ENCODE measurements at regions not wholly inside any gene's neighbourhood (a gene's known extent, or its start where the extent isn't known, plus 50 kb on each side); places are given as distances from the start of the nearest gene placed in this dataset.

DNA sequence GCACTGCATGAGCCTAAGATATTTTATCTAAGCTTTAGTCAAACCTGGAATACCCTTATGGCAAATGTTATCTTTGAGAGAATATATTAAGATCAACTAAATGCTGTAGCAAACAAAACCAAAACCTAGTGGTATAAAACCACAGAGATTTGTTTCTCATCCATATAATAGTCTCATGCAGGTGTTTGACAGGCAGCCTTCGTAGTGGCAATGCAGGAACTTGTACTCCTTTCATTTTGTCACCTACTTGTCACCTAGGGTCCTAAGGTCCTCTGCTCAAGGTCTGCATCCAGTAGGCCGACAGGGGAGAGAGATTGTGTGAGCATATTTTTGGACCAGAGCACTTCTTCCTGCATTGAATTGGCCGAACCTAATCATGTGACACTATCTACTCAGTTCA lies 352.6 kb downstream of the GPR37 start:
- no peaks in the 10 kb centered on the region for H3K27me3 ChIP-seq (replicated peaks; ENCODE audit: control insufficient read depth, insufficient read depth, low read length, poor library complexity, severe bottlenecking)
- no peak overlapping the region for H3K27ac ChIP-seq (ENCODE audit: insufficient read depth, low read length, poor library complexity, severe bottlenecking)
- no peak overlapping the region for H3K4me3 ChIP-seq (ENCODE audit: insufficient read depth, low read depth, low read length, poor library complexity, severe bottlenecking)
- H3K36me3 ChIP-seq (ENCODE audit: control insufficient read depth, insufficient read depth, low read length), result no peaks in the 10 kb centered on the region
- H3K4me1 ChIP-seq (ENCODE audit: control insufficient read depth, insufficient read depth, low read length, poor library complexity, severe bottlenecking), result no peaks in the 10 kb centered on the region
- H3K9me3 ChIP-seq (ENCODE audit: control insufficient read depth, low read length), result no peaks in the 10 kb centered on the region
- DNase-seq, result no peak

DNA sequence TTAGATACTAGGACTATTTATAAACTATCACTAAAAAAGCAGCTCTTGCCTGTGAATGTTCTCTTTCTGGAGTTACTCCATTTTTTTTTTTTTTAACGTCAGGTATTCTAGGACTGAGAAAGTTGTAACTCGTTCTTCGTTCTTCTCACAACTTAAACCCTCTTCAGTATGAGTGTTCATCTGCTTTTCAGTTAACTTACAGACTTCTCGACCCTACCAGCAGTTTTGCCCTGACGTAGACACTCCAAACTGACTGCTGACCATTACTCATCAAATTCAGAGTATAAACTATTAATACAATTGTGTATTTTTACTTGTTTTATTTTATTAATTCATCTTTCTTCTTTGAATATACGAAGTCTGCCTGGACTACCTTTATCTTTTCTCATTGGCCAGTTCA lies 353.1 kb downstream of the GPR37 start:
- no peaks in the 10 kb centered on the region for H3K9me3 ChIP-seq (ENCODE audit: control insufficient read depth, low read length)
- H3K27ac ChIP-seq (ENCODE audit: insufficient read depth, low read length, poor library complexity, severe bottlenecking), result no peak overlapping the region
- H3K4me1 ChIP-seq (ENCODE audit: control insufficient read depth, insufficient read depth, low read length, poor library complexity, severe bottlenecking), result no peaks in the 10 kb centered on the region
- H3K36me3 ChIP-seq (ENCODE audit: control insufficient read depth, insufficient read depth, low read length), result no peaks in the 10 kb centered on the region
- H3K27me3 ChIP-seq (replicated peaks; ENCODE audit: control insufficient read depth, insufficient read depth, low read length, poor library complexity, severe bottlenecking), result no peaks in the 10 kb centered on the region
- DNase-seq, result no peak
- no peak overlapping the region for H3K4me3 ChIP-seq (ENCODE audit: insufficient read depth, low read depth, low read length, poor library complexity, severe bottlenecking)

DNA sequence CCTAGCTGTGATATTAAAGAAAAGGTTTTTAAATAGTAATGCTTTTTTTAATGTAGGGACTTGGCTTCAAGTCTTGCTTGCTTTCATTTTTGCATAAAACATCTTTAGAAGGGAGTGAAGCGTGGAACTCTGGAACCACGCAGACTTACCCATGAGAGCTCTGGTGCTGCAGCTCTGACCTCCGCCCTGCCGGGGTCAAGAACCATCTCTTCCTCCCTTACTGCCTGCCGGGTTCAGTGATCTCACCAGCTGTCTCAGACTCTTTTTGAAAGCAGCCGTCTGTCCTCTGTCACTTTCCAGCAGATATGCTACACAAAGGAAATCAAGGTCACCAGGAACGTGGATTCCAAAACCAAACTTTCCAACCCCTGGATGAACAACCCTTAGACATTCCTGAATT lies 353.8 kb downstream of the GPR37 start:
- Histone ChIP-seq H3K4me3 (ENCODE audit: insufficient read depth, low read depth, low read length, poor library complexity, severe bottlenecking) (no peak overlapping the region), H3K36me3 (ENCODE audit: control insufficient read depth, insufficient read depth, low read length) (no peaks in the 10 kb centered on the region), H3K9me3 (ENCODE audit: control insufficient read depth, low read length) (no peaks in the 10 kb centered on the region), H3K4me1 (ENCODE audit: control insufficient read depth, insufficient read depth, low read length, poor library complexity, severe bottlenecking) (no peaks in the 10 kb centered on the region), H3K27ac (ENCODE audit: insufficient read depth, low read length, poor library complexity, severe bottlenecking) (no peak overlapping the region), H3K27me3 (replicated peaks; ENCODE audit: control insufficient read depth, insufficient read depth, low read length, poor library complexity, severe bottlenecking) (no peaks in the 10 kb centered on the region)
- no peak for DNase-seq

DNA sequence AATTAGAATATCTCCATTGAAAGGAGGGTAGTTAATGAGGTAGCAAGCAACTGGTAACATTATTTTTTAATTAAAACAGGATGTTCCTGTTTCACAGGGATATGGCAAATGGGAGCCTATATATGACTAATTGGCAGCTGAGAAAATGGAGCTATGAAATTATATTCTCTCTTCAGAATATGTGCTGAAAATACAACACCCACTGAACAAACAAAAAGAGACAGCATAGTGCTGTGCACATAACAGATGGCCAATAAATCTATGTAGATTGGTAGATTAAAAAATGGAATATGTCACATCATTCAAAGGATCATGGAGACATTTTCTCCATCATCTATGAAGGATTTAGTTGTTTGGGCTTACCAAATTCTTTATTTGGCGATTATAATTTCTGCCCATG lies 362.0 kb downstream of the GPR37 start:
- Histone ChIP-seq H3K27me3 (replicated peaks; ENCODE audit: control insufficient read depth, insufficient read depth, low read length, poor library complexity, severe bottlenecking) (no peaks in the 10 kb centered on the region), H3K4me3 (ENCODE audit: insufficient read depth, low read depth, low read length, poor library complexity, severe bottlenecking) (no peak overlapping the region), H3K36me3 (ENCODE audit: control insufficient read depth, insufficient read depth, low read length) (no peaks in the 10 kb centered on the region), H3K9me3 (ENCODE audit: control insufficient read depth, low read length) (no peaks in the 10 kb centered on the region), H3K4me1 (ENCODE audit: control insufficient read depth, insufficient read depth, low read length, poor library complexity, severe bottlenecking) (no peaks in the 10 kb centered on the region), H3K27ac (ENCODE audit: insufficient read depth, low read length, poor library complexity, severe bottlenecking) (no peak overlapping the region)
- DNase-seq, result no peak

DNA sequence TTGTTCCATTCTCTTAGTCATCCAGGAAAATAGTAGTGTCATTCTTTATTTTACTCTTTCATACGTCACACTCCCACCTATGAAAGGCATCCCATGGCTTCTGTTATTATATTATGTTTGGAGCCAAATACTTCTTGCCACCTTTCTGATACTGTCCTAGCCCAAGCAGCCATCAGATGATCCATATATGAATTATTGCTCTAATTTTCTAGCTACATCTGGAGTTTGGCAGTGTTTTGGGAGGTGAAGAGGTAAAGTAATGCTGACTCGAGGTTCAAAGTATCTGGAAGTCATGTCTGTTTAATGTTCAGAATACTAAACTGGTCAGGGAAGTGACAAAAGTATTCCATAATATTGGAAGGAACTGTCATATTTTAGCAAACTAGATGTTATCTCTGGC lies 362.5 kb downstream of the GPR37 start:
- Histone ChIP-seq H3K4me3 (ENCODE audit: insufficient read depth, low read depth, low read length, poor library complexity, severe bottlenecking) (no peak overlapping the region), H3K27me3 (replicated peaks; ENCODE audit: control insufficient read depth, insufficient read depth, low read length, poor library complexity, severe bottlenecking) (no peaks in the 10 kb centered on the region), H3K4me1 (ENCODE audit: control insufficient read depth, insufficient read depth, low read length, poor library complexity, severe bottlenecking) (no peaks in the 10 kb centered on the region), H3K27ac (ENCODE audit: insufficient read depth, low read length, poor library complexity, severe bottlenecking) (no peak overlapping the region), H3K9me3 (ENCODE audit: control insufficient read depth, low read length) (no peaks in the 10 kb centered on the region), H3K36me3 (ENCODE audit: control insufficient read depth, insufficient read depth, low read length) (no peaks in the 10 kb centered on the region)
- DNase-seq, result no peak

DNA sequence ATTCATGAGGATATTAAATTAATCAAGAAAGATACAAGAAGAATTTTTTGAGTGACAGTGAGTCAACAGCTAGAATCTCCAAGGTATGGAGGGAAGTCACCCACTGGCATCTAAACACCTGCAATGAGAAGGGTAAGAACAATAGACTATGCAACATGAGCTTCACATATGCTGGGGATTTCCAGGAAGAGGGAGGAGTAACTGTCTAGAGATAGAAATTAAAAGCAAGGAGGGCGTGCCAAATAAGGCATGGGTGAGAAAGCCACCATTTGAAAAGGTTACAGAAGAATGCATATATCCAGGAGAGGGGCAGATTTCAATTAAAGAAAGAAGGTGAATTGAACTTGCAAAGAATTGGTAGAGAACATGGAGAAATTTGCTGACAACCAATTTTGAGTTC lies 365.7 kb downstream of the GPR37 start:
- Histone ChIP-seq H3K27me3 (replicated peaks; ENCODE audit: control insufficient read depth, insufficient read depth, low read length, poor library complexity, severe bottlenecking) (no peaks in the 10 kb centered on the region), H3K4me1 (ENCODE audit: control insufficient read depth, insufficient read depth, low read length, poor library complexity, severe bottlenecking) (no peaks in the 10 kb centered on the region), H3K4me3 (ENCODE audit: insufficient read depth, low read depth, low read length, poor library complexity, severe bottlenecking) (no peak overlapping the region), H3K9me3 (ENCODE audit: control insufficient read depth, low read length) (no peaks in the 10 kb centered on the region), H3K27ac (ENCODE audit: insufficient read depth, low read length, poor library complexity, severe bottlenecking) (no peak overlapping the region), H3K36me3 (ENCODE audit: control insufficient read depth, insufficient read depth, low read length) (no peaks in the 10 kb centered on the region)
- no peak for DNase-seq

DNA sequence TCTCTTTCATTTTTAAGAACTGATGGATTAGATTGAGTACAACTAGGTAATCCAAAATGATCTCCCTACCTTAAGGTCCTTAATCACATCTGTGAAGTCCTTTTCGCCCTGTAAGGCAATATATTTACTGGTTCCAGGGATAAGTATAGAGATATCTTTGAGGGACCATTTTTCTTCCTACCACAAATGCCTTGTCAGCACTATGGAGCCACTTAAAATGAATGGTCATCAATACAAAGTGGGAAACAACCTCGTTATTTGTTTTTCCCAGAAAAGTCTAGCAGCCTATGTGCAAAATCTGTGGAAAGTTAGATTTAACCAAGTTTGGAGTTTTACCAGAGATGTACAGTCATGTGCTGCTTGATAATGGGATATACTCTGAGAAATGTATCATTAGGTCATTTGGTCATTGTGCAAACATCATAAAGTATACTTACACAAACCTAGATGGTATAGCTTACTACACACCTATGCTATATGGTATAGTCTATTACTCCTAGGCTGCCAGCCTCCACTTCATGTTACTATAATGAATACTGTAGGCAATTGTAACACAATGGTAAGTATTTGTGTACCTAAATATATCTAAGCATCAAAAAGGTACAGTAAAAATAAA lies 366.2 kb upstream of the TMEM229A start:
- no peak overlapping the region for H3K4me3 ChIP-seq (ENCODE audit: insufficient read depth, low read depth, low read length, poor library complexity, severe bottlenecking)
- no peaks in the 10 kb centered on the region for H3K27me3 ChIP-seq (replicated peaks; ENCODE audit: control insufficient read depth, insufficient read depth, low read length, poor library complexity, severe bottlenecking)
- H3K9me3 ChIP-seq (ENCODE audit: control insufficient read depth, low read length), result no peaks in the 10 kb centered on the region
- DNase-seq, result no peak
- H3K27ac ChIP-seq (ENCODE audit: insufficient read depth, low read length, poor library complexity, severe bottlenecking), result no peak overlapping the region
- H3K36me3 ChIP-seq (ENCODE audit: control insufficient read depth, insufficient read depth, low read length), result no peaks in the 10 kb centered on the region
- H3K4me1 ChIP-seq (ENCODE audit: control insufficient read depth, insufficient read depth, low read length, poor library complexity, severe bottlenecking), result no peaks in the 10 kb centered on the region

DNA sequence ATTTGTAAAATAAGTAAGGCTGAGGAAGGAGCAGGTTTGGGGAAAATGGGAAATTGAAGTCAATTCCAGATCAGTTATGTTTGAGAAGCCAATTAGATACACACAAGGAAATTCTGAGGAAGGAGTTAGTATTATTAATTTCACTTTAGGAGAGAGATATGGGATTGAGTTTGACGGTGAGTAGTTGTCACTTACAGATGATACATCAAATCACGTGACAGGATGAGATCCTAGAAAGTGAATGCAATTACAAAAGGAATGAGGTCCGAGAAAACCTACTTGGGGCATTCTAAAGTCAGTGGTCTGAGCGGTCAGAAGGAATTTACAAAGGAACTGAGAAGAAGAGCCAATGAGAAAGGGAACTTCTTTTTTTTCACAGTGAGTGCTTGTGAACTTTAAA lies 364.3 kb upstream of the TMEM229A start:
- H3K27me3 ChIP-seq (replicated peaks; ENCODE audit: control insufficient read depth, insufficient read depth, low read length, poor library complexity, severe bottlenecking), result no peaks in the 10 kb centered on the region
- H3K27ac ChIP-seq (ENCODE audit: insufficient read depth, low read length, poor library complexity, severe bottlenecking), result no peak overlapping the region
- no peak for DNase-seq
- no peaks in the 10 kb centered on the region for H3K4me1 ChIP-seq (ENCODE audit: control insufficient read depth, insufficient read depth, low read length, poor library complexity, severe bottlenecking)
- no peak overlapping the region for H3K4me3 ChIP-seq (ENCODE audit: insufficient read depth, low read depth, low read length, poor library complexity, severe bottlenecking)
- no peaks in the 10 kb centered on the region for H3K9me3 ChIP-seq (ENCODE audit: control insufficient read depth, low read length)
- no peaks in the 10 kb centered on the region for H3K36me3 ChIP-seq (ENCODE audit: control insufficient read depth, insufficient read depth, low read length)

DNA sequence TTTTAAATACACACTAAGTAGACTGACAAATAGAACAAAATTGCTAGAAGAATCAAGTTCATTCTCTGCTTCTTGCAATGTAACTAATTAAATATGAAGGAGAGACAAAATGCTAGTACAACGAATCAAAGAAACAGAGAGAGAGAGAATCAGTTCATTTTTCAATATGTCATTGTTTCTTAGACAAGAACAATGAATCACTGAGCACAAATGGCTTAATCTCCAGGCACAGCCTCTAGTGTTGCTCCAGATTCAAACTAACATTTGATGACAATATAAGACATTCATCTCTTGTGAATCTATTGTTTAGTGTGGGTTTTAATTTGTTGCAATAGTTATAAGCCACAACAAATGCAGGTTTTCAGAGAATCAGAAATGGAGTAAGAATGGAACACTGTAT lies 357.4 kb upstream of the TMEM229A start:
- Histone ChIP-seq H3K4me1 (ENCODE audit: control insufficient read depth, insufficient read depth, low read length, poor library complexity, severe bottlenecking) (no peaks in the 10 kb centered on the region), H3K36me3 (ENCODE audit: control insufficient read depth, insufficient read depth, low read length) (no peaks in the 10 kb centered on the region), H3K27ac (ENCODE audit: insufficient read depth, low read length, poor library complexity, severe bottlenecking) (no peak overlapping the region), H3K9me3 (ENCODE audit: control insufficient read depth, low read length) (no peaks in the 10 kb centered on the region), H3K27me3 (replicated peaks; ENCODE audit: control insufficient read depth, insufficient read depth, low read length, poor library complexity, severe bottlenecking) (no peaks in the 10 kb centered on the region), H3K4me3 (ENCODE audit: insufficient read depth, low read depth, low read length, poor library complexity, severe bottlenecking) (no peak overlapping the region)
- no peak for DNase-seq

DNA sequence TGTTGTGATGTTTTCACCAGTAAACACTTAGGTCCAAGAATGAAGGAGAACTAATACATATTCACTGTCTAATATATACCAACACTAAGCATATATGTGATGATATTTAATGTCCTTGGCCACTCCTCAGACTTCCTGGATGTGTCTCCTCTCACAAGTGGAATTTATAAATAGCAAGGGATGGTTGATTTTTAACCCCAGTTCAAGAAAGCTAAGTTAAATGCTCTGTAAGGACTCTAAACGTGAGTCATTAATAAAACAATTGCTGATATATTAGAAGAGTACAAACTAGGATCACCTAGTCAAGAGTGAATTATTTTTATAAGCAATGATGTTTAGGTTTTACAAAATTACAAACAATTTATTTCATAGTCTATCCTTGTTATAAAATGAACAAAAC lies 355.9 kb upstream of the TMEM229A start:
- Histone ChIP-seq H3K27me3 (replicated peaks; ENCODE audit: control insufficient read depth, insufficient read depth, low read length, poor library complexity, severe bottlenecking) (no peaks in the 10 kb centered on the region), H3K36me3 (ENCODE audit: control insufficient read depth, insufficient read depth, low read length) (no peaks in the 10 kb centered on the region), H3K27ac (ENCODE audit: insufficient read depth, low read length, poor library complexity, severe bottlenecking) (no peak overlapping the region), H3K4me3 (ENCODE audit: insufficient read depth, low read depth, low read length, poor library complexity, severe bottlenecking) (no peak overlapping the region), H3K4me1 (ENCODE audit: control insufficient read depth, insufficient read depth, low read length, poor library complexity, severe bottlenecking) (no peaks in the 10 kb centered on the region), H3K9me3 (ENCODE audit: control insufficient read depth, low read length) (no peaks in the 10 kb centered on the region)
- no peak for DNase-seq

DNA sequence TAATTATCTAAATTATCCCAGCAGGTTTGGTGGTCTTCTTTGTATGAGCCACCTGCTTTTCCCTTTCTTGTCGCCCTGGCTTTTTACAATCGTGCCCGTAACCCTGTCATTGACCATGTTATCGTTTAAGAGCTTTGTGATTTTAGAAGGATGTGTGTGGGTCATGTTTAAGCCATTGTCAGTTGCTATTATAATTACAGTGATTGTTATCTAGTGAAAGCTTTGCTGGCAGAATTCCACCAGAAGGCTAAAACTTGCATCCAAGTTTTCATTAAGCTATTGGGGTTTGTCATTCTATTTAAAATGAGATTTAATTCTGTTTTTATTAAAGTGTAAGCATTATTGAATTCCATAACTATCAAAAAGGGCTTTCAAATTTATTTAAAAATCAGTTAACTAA lies 354.2 kb upstream of the TMEM229A start:
- Histone ChIP-seq H3K9me3 (ENCODE audit: control insufficient read depth, low read length) (no peaks in the 10 kb centered on the region), H3K4me3 (ENCODE audit: insufficient read depth, low read depth, low read length, poor library complexity, severe bottlenecking) (no peak overlapping the region), H3K36me3 (ENCODE audit: control insufficient read depth, insufficient read depth, low read length) (no peaks in the 10 kb centered on the region), H3K4me1 (ENCODE audit: control insufficient read depth, insufficient read depth, low read length, poor library complexity, severe bottlenecking) (no peaks in the 10 kb centered on the region), H3K27me3 (replicated peaks; ENCODE audit: control insufficient read depth, insufficient read depth, low read length, poor library complexity, severe bottlenecking) (no peaks in the 10 kb centered on the region), H3K27ac (ENCODE audit: insufficient read depth, low read length, poor library complexity, severe bottlenecking) (no peak overlapping the region)
- DNase-seq, result no peak
